Skeletal muscle satellite cell (primary cell): ENCODE measurements at regions not wholly inside any gene's neighbourhood (a gene's known extent, or its start where the extent isn't known, plus 50 kb on each side); places are given as distances from the start of the nearest gene placed in this dataset.
"Not testable (repeated sequence)": the region's sequence is repeated elsewhere in the genome, so short reads cannot be mapped to it uniquely, and the experiment has no call there.

Source experiments
- H3K27me3 ChIP-seq: 2 replicates; pipeline ENCODE4 v1.7.0; 2013; ENCODE audit warnings: low read length; ENCODE audit not compliant: control insufficient read depth, insufficient read depth
- H3K36me3 ChIP-seq: 2 replicates; pipeline ENCODE4 v1.7.0; 2013; ENCODE audit warnings: mild to moderate bottlenecking, control low read depth, low read length; ENCODE audit not compliant: insufficient read depth
- H3K4me1 ChIP-seq: 2 replicates; pipeline ENCODE4 v1.7.0; 2013; ENCODE audit warnings: low read length; ENCODE audit not compliant: control insufficient read depth, insufficient read depth
- H3K4me2 ChIP-seq: 2 replicates; pipeline ENCODE4 v1.7.0; 2013; ENCODE audit warnings: mild to moderate bottlenecking, low read length
- H3K4me3 ChIP-seq: 2 replicates; pipeline ENCODE4 v1.7.0; 2013; ENCODE audit warnings: low read length
- H3K9ac ChIP-seq: 2 replicates; pipeline ENCODE4 v1.7.0; 2013; ENCODE audit warnings: mild to moderate bottlenecking, low read depth, low read length, moderate library complexity
- H3K9me3 ChIP-seq: replicated peaks from 2 replicates; pipeline ENCODE4 v1.7.0; 2013; ENCODE audit warnings: mild to moderate bottlenecking, control low read depth, low read length
- small RNA-seq: library from RNA; depleted of rRNA; stranded (forward); fragments of <200 nt; gene quantifications from one replicate; pipeline ENCODE3, GENCODE V24; 2012

DNA sequence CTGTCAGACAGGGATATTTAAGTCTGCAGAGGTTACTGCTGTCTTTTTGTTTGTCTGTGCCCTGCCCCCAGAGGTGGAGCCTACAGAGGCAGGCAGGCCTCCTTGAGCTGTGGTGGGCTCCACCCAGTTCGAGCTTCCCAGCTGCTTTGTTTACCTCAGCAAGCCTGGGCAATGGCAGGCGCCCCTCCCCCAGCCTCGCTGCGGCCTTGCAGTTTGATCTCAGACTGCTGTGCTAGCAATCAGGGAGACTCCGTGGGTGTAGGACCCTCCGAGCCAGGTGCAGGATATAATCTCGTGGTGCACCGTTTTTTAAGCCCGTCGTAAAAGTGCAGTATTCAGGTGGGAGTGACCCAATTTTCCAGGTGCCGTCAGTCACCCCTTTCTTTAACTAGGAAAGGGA lies 78.4 kb upstream of the HAPLN1 start:
- H3K27me3 ChIP-seq, H3K4me3 ChIP-seq, H3K4me2 ChIP-seq, H3K36me3 ChIP-seq, H3K9me3 ChIP-seq, H3K9ac ChIP-seq, H3K4me1 ChIP-seq: not testable (repeated sequence)

DNA sequence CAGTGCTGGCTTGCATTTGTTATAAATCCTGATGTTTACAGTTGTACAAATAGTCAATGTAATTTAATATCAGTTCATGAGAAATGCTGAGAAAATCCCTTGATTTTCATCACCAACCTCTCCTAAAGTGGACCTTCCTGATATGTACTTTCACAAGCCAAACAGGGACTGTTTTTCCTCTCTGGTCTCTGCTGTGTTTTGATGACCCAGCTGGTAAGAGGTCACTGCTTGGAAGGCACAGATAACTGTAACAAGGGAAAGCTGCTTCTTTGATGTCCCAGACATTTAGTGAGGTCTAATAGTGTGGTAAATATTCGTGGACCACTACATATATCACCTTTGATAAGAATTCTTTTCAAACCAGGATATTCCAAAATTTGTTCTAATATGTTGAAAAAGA lies 68.7 kb upstream of the HAPLN1 start:
- H3K27me3 ChIP-seq = no peaks in the 10 kb centered on the region
- no peaks in the 10 kb centered on the region for H3K36me3 ChIP-seq
- H3K4me1 ChIP-seq = no peaks in the 10 kb centered on the region
- H3K9ac ChIP-seq = no peak overlapping the region
- H3K4me2 ChIP-seq = no peak overlapping the region
- no peaks in the 10 kb centered on the region for H3K9me3 ChIP-seq
- no peak overlapping the region for H3K4me3 ChIP-seq

DNA sequence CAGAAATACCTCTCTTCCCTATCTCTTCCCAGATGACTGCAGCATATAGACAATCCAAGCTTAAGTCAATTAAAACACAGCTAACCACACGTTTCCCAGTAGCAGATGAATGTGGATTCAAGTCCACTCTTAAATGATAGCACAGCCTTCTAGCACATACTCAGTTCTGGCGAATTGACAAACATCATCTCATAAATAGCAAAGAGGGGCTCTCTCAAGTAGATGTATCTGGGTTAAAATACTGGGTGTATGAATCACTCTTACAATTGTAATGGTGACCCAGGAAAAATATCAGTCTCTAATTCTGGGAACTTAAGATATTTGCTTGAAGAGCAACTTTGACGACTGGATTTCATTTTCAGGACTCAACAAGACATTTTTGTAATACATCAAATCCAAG lies 67.0 kb upstream of the HAPLN1 start:
- H3K27me3 ChIP-seq = no peaks in the 10 kb centered on the region
- H3K4me1 ChIP-seq = no peaks in the 10 kb centered on the region
- H3K36me3 ChIP-seq = no peaks in the 10 kb centered on the region
- no peaks in the 10 kb centered on the region for H3K9me3 ChIP-seq
- no peak overlapping the region for H3K4me2 ChIP-seq
- H3K9ac ChIP-seq = no peak overlapping the region
- no peak overlapping the region for H3K4me3 ChIP-seq

DNA sequence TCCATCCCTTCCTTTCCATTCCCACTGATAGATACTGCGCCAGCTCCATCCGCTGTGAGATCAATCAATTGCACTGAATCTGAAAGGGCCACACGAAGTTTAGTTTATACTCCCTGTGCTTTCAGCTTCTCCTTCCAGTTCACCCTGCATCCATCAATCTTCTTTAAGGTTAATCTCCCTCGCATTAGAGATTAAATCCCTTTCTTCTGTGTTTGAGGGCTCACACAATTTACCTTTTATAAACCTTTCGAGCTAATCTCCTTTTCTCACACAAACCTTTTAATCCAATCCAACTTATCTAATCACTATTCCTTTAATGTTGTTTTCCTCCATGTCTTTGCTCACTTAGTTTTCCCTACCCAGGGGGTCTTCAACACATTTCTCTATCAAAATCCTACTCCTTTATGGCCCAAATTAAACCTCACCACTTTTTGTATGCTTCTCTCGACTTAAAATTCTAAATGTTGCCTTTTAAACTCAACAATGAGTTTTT lies 64.6 kb upstream of the HAPLN1 start:
- H3K9ac ChIP-seq = no peak overlapping the region
- H3K9me3 ChIP-seq = no peaks in the 10 kb centered on the region
- H3K4me1 ChIP-seq = no peaks in the 10 kb centered on the region
- no peak overlapping the region for H3K4me3 ChIP-seq
- H3K27me3 ChIP-seq = no peaks in the 10 kb centered on the region
- no peaks in the 10 kb centered on the region for H3K36me3 ChIP-seq
- H3K4me2 ChIP-seq = no peak overlapping the region

DNA sequence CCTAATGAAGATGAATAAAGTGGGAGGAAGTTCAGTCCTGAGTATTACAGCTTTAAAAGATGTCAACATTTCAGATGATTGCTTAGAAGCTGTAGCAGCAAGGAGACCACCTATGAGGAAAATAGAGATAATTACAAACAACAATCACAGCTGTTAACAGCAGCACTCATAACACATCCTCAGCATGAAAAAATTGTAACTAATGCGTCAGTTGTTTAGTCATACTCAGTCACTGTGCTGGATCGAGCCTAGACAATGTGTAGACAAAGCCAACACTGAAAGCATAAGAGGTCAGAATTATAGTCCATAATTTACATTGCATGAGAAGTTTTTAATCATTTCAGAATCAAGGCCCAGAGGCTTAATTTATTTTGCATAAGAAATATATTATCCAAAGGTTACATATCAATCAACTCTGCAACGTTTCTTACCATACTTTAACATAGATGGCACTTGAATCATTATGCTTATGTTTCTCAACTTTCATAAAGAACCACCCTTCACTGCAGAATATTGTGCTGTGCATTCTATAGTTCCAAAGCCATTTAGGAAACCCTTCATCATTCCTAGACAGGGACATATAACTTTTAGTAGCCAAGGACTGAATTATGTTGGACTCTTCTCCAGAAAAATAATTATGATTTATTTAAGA lies 60.2 kb upstream of the HAPLN1 start:
- Histone ChIP-seq H3K27me3 (no peaks in the 10 kb centered on the region), H3K36me3 (no peaks in the 10 kb centered on the region), H3K4me3 (no peak overlapping the region), H3K9ac (no peak overlapping the region), H3K4me1 (no peaks in the 10 kb centered on the region), H3K4me2 (no peak overlapping the region), H3K9me3 (no peaks in the 10 kb centered on the region)

DNA sequence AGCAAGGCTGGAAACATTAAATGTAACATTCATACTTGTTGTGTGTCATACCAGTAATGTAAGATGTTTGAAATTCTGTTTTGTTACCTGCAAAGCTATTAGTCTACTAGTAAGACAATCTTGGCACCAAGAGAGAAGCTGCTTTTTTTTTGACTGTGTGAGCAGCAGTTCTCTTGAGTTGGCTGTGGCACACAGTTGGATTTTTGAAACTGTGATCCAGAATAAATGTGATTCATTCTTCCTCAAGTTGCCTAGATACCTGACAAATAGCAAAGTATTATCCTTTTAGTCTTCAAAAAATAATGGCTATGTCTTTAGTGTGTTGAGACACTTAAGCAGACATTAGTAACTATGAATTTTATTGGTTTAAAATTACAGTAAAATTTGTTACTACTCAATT lies 57.2 kb upstream of the HAPLN1 start:
- Histone ChIP-seq H3K27me3 (no peaks in the 10 kb centered on the region), H3K9ac (no peak overlapping the region), H3K9me3 (no peaks in the 10 kb centered on the region), H3K36me3 (no peaks in the 10 kb centered on the region), H3K4me3 (no peak overlapping the region), H3K4me1 (no peaks in the 10 kb centered on the region), H3K4me2 (no peak overlapping the region)

DNA sequence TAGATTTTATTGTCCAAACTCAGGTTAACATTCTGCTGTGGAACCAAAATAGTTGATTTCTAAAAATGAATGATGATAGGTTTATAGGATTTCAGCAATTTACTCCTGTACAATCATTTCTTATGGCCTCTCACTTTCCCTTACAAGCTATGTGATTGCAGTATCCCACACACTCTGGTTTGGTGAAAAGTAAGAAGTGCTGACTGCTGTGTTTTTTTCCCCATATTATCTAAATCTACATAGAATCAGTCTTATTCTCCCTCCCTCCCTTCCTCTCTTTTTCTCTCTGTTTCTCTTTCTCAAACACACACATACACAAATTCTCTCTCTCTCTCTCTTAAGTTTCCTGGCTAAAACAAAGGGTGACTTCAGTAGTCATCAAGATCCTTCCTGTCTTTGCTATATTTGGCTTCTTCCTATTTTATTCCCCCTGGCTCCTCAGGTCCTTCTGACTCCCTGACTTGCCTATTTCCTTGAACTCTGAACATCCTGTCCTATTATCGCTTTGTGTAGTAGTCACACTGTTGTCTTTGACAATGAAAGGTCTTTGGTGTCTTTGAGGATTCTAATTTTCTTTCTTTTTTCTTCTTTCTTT lies 55.9 kb upstream of the HAPLN1 start:
- Histone ChIP-seq H3K4me3 (no peak overlapping the region), H3K4me2 (no peak overlapping the region), H3K36me3 (no peaks in the 10 kb centered on the region), H3K9me3 (no peaks in the 10 kb centered on the region), H3K27me3 (no peaks in the 10 kb centered on the region), H3K9ac (no peak overlapping the region), H3K4me1 (no peaks in the 10 kb centered on the region)

Small RNA genes in the stretch of these regions (small RNA-seq; reads per million reads assigned to genes)
- 0.42 reads per million for gene RNU4-11P
